CD4-positive, alpha-beta T cell (primary cell): ENCODE measurements at regions not wholly inside any gene's neighbourhood (a gene's known extent, or its start where the extent isn't known, plus 50 kb on each side); places are given as distances from the start of the nearest gene placed in this dataset.

Experiments used
- ATAC-seq: fragments of 200-7000 bp; cut with Tn5 transposase; one replicate; pipeline ENCODE4 v1.10.0; 2022; ENCODE audit warnings: mild to moderate bottlenecking; ENCODE audit not compliant: poor library complexity
- CTCF ChIA-PET: fragments of 350-600 bp; sonication (Branson Sonifier 250); formaldehyde crosslinking; loops from one replicate; lab custom pipeline; 2021; ENCODE audit warnings: antibody characterized with exemption, inconsistent platforms; lab: Charles Lee
- POLR2A ChIA-PET: fragments of 350-600 bp; sonication (Branson Sonifier 250); formaldehyde crosslinking; loops from one replicate; lab custom pipeline; 2021; ENCODE audit warnings: antibody characterized with exemption, inconsistent platforms; lab: Charles Lee
- DNase-seq, 14 experiments: peaks; one replicate each; pipeline ENCODE4 v3.0.0-alpha.2; 2013 to 2020; ENCODE audit warnings: mixed read lengths in 2 of 14
- H3K27ac ChIP-seq, 2 donors: one replicate each; pipeline versions ENCODE4 v1.5.1 to v1.7.0; 2013; ENCODE audit warnings: low read length in 2 of 2, low read depth in 1 of 2, mild to moderate bottlenecking in 1 of 2
- H3K27me3 ChIP-seq, 2 experiments: 1 replicate in 1 of 2; 2 replicates in 1 of 2; pipeline versions ENCODE4 v1.6.1 to v1.7.0; 2013; ENCODE audit warnings: low read length in 2 of 2, control low read depth in 1 of 2, mild to moderate bottlenecking in 1 of 2, moderate library complexity in 1 of 2; ENCODE audit not compliant: insufficient read depth in 2 of 2, control insufficient read depth in 1 of 2
- H3K36me3 ChIP-seq: one replicate; pipeline ENCODE4 v1.6.1; 2013; ENCODE audit warnings: low read length, control low read depth; ENCODE audit not compliant: insufficient read depth
- H3K4me1 ChIP-seq: one replicate; pipeline ENCODE4 v1.6.1; 2013; ENCODE audit warnings: low read length, control low read depth; ENCODE audit not compliant: insufficient read depth
- H3K4me3 ChIP-seq: one replicate; pipeline ENCODE4 v1.5.1; 2013; ENCODE audit warnings: mild to moderate bottlenecking, low read length, moderate library complexity
- H3K9me3 ChIP-seq, 2 experiments: 1 replicate in 1 of 2; 2 replicates in 1 of 2; pipeline versions ENCODE4 v1.6.1 to v1.7.0; 2013; ENCODE audit warnings: low read length in 2 of 2, mild to moderate bottlenecking in 2 of 2, control low read depth in 1 of 2, moderate library complexity in 1 of 2; ENCODE audit not compliant: control insufficient read depth in 1 of 2, insufficient read depth in 1 of 2
- H3K27ac Mint-ChIP-seq: one replicate; pipeline ENCODE4 v1.8.0; 2020; ENCODE audit warnings: mixed read lengths
- H3K27me3 Mint-ChIP-seq: one replicate; pipeline ENCODE4 v1.8.0; 2021; ENCODE audit warnings: mixed read lengths
- H3K36me3 Mint-ChIP-seq: one replicate; pipeline ENCODE4 v1.8.0; 2021; ENCODE audit warnings: low read depth, mixed read lengths
- H3K4me1 Mint-ChIP-seq: one replicate; pipeline ENCODE4 v1.8.0; 2021; ENCODE audit warnings: low read depth, mixed read lengths
- H3K4me3 Mint-ChIP-seq: one replicate; pipeline ENCODE4 v1.8.0; 2020; ENCODE audit warnings: mild to moderate bottlenecking, mixed read lengths
- H3K9me3 Mint-ChIP-seq: one replicate; pipeline ENCODE4 v1.8.0; 2020; ENCODE audit warnings: mixed read lengths
- intact Hi-C, 2 experiments: fragments of 100-400 bp; cut with DNase I in 1 of 2; cut with micrococcal nuclease in 1 of 2; formaldehyde crosslinking; loops; one replicate each; pipeline versions ENCODE4 v1.15.1 to v1.9.0; 2023 to 2025; cut with DNase I, micrococcal nuclease
- TF ChIP-seq, protein P1 (sequence below): fragments of 200-600 bp; IDR thresholded peaks from one replicate; pipeline ENCODE4 v1.8.0; 2022; ENCODE audit warnings: antibody characterized with exemption, mild to moderate bottlenecking

- ATAC-seq (no peak), DNase-seq (no peak)
- H3K36me3 ChIP-seq: no peaks in the 10 kb centered on the region
- no peaks in the 10 kb centered on the region for H3K27me3 Mint-ChIP-seq
- H3K9me3 ChIP-seq: no peaks in the 10 kb centered on the region
- H3K27me3 ChIP-seq: no peaks in the 10 kb centered on the region
- POLR2A ChIA-PET: no interaction called here
- intact Hi-C loops: loop anchor here in 1 of 2 experiments (2.0 kb wide), 1 partner anchor 13 kb away; no protein-coding TSS in a partner anchor
- no peak overlapping the region for H3K4me3 ChIP-seq
- H3K36me3 Mint-ChIP-seq: no peaks in the 10 kb centered on the region
- CTCF ChIA-PET: no interaction called here
- H3K9me3 Mint-ChIP-seq: no peaks in the 10 kb centered on the region
- no peak overlapping the region for H3K27ac ChIP-seq
- TF ChIP-seq, protein P1, sequence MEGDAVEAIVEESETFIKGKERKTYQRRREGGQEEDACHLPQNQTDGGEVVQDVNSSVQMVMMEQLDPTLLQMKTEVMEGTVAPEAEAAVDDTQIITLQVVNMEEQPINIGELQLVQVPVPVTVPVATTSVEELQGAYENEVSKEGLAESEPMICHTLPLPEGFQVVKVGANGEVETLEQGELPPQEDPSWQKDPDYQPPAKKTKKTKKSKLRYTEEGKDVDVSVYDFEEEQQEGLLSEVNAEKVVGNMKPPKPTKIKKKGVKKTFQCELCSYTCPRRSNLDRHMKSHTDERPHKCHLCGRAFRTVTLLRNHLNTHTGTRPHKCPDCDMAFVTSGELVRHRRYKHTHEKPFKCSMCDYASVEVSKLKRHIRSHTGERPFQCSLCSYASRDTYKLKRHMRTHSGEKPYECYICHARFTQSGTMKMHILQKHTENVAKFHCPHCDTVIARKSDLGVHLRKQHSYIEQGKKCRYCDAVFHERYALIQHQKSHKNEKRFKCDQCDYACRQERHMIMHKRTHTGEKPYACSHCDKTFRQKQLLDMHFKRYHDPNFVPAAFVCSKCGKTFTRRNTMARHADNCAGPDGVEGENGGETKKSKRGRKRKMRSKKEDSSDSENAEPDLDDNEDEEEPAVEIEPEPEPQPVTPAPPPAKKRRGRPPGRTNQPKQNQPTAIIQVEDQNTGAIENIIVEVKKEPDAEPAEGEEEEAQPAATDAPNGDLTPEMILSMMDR: no peak
- H3K27ac Mint-ChIP-seq: no peak overlapping the region
- no peaks in the 10 kb centered on the region for H3K4me1 ChIP-seq
- no peak overlapping the region for H3K4me3 Mint-ChIP-seq
- peaks cover 23% of the 10 kb centered on the region for H3K4me1 Mint-ChIP-seq
Measured at GRCh38 chr3:106303766-106304165, 435.0 kb upstream of the CBLB start.

DNA sequence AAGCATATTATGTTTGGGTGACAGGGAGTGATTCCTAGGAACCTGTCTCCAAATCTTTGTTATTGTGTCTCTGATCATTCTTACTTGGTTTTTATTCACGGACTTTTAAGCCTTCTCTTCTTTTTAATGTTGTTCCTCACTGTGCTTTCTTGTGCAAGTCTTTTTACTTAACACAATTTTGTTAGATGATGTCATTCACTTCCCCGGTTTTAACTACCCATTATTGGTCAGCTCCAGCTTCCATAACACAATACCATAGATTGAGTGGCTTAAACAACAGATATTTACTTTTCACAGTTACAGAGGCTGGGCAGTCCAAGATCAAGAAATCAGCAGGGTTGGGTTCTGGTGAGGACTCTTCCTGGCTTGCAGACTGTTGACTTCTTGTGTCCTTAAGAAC, 436.3 kb upstream of the CBLB start:
- Histone ChIP-seq H3K4me3 (no peak overlapping the region), H3K27ac (no peak overlapping the region), H3K4me1 (no peaks in the 10 kb centered on the region), H3K9me3 (no peaks in the 10 kb centered on the region), H3K27me3 (no peaks in the 10 kb centered on the region), H3K36me3 (no peaks in the 10 kb centered on the region)
- intact Hi-C loops: no loop called here
- DNase-seq (no peak), ATAC-seq (no peak)
- no peak overlapping the region for H3K4me3 Mint-ChIP-seq
- H3K9me3 Mint-ChIP-seq: no peaks in the 10 kb centered on the region
- no peaks in the 10 kb centered on the region for H3K27me3 Mint-ChIP-seq
- H3K36me3 Mint-ChIP-seq: no peaks in the 10 kb centered on the region
- H3K27ac Mint-ChIP-seq: no peak overlapping the region
- POLR2A ChIA-PET: no interaction called here
- CTCF ChIA-PET: no interaction called here
- TF ChIP-seq, protein P1: no peak
- peaks cover 19% of the 10 kb centered on the region for H3K4me1 Mint-ChIP-seq

GRCh38 chr3:106305882-106306435, 437.1 kb upstream of the CBLB start:
- H3K4me1 Mint-ChIP-seq: peaks cover 19% of the 10 kb centered on the region
- Histone ChIP-seq H3K4me3 (no peak overlapping the region), H3K36me3 (no peaks in the 10 kb centered on the region), H3K27me3 (no peaks in the 10 kb centered on the region), H3K27ac (no peak overlapping the region), H3K9me3 (no peaks in the 10 kb centered on the region), H3K4me1 (no peaks in the 10 kb centered on the region)
- no peaks in the 10 kb centered on the region for H3K27me3 Mint-ChIP-seq
- no peak for ATAC-seq
- H3K36me3 Mint-ChIP-seq: no peaks in the 10 kb centered on the region
- DNase-seq: no peak
- no peak overlapping the region for H3K27ac Mint-ChIP-seq
- no peak overlapping the region for H3K4me3 Mint-ChIP-seq
- no peaks in the 10 kb centered on the region for H3K9me3 Mint-ChIP-seq
- POLR2A ChIA-PET: no interaction called here
- TF ChIP-seq, protein P1: no peak
- intact Hi-C loops: no loop called here
- CTCF ChIA-PET: interaction anchor here (1.2 kb wide), 1 partner anchor 25 kb away, joined by 5 read pairs; no protein-coding TSS in a partner anchor
